GM23338 (cell line): ENCODE measurements at regions not wholly inside any gene's neighbourhood (a gene's known extent, or its start where the extent isn't known, plus 50 kb on each side); places are given as distances from the start of the nearest gene placed in this dataset.

Experiments
- ATAC-seq: fragments of 200-7000 bp; cut with Tn5 transposase; 3 replicates; pipeline ENCODE4 v1.9.1; 2020
- DNase-seq: peaks from one replicate; pipeline ENCODE4 v3.0.0-alpha.2; 2015; ENCODE audit warnings: low spot score
- H2AFZ ChIP-seq: fragments of 200-600 bp; sonication (generic); 2 replicates; pipeline ENCODE4 v1.8.0; 2016; ENCODE audit warnings: antibody characterized with exemption, mild to moderate bottlenecking, moderate library complexity
- H3F3A ChIP-seq: fragments of 200-600 bp; sonication (generic); replicated peaks from 2 replicates; pipeline ENCODE4 v1.8.0; 2017; ENCODE audit warnings: antibody characterized with exemption, mixed run types, low read depth
- H3K27ac ChIP-seq: fragments of 200-600 bp; sonication (generic); 2 replicates; pipeline ENCODE4 v1.6.1; 2016; ENCODE audit warnings: low read depth
- H3K27me3 ChIP-seq: fragments of 200-600 bp; sonication (generic); 2 replicates; pipeline ENCODE4 v1.8.0; 2016; ENCODE audit warnings: mild to moderate bottlenecking, mixed run types, moderate library complexity; ENCODE audit not compliant: insufficient read depth
- H3K36me3 ChIP-seq: fragments of 200-600 bp; sonication (generic); 2 replicates; pipeline ENCODE4 v1.8.0; 2016; ENCODE audit warnings: mild to moderate bottlenecking; ENCODE audit not compliant: insufficient read depth
- H3K4me1 ChIP-seq: fragments of 200-600 bp; sonication (generic); 2 replicates; pipeline ENCODE4 v1.8.0; 2016; ENCODE audit warnings: mild to moderate bottlenecking, moderate library complexity; ENCODE audit not compliant: insufficient read depth
- H3K4me2 ChIP-seq: fragments of 200-600 bp; sonication (generic); 2 replicates; pipeline ENCODE4 v1.7.1; 2017; ENCODE audit warnings: mixed run types
- H3K4me3 ChIP-seq: fragments of 200-600 bp; sonication (generic); 2 replicates; pipeline ENCODE4 v1.6.1; 2016; ENCODE audit warnings: mixed run types
- H3K79me2 ChIP-seq: fragments of 200-600 bp; sonication (generic); replicated peaks from 2 replicates; pipeline ENCODE4 v1.8.0; 2017; ENCODE audit warnings: mild to moderate bottlenecking; ENCODE audit not compliant: insufficient read depth
- H3K9me2 ChIP-seq: fragments of 200-600 bp; sonication (generic); 2 replicates; pipeline ENCODE4 v1.8.0; 2017; ENCODE audit not compliant: insufficient read depth
- H4K20me1 ChIP-seq: fragments of 200-600 bp; sonication (generic); replicated peaks from 2 replicates; pipeline ENCODE4 v1.8.0; 2017; ENCODE audit warnings: mild to moderate bottlenecking; ENCODE audit not compliant: insufficient read depth
- H3K27ac Mint-ChIP-seq: 2 replicates; pipeline ENCODE4 v1.8.0; 2020; ENCODE audit warnings: inconsistent platforms, mild to moderate bottlenecking, moderate library complexity, mixed read lengths
- H3K27me3 Mint-ChIP-seq: 3 replicates; pipeline ENCODE4 v1.8.0; 2022; ENCODE audit warnings: low read depth, mild to moderate bottlenecking, moderate library complexity, mixed read lengths, inconsistent platforms; ENCODE audit not compliant: insufficient read depth, poor library complexity
- H3K36me3 Mint-ChIP-seq: 3 replicates; pipeline ENCODE4 v1.8.0; 2021; ENCODE audit warnings: low read depth, mild to moderate bottlenecking, inconsistent platforms, moderate library complexity, mixed read lengths
- H3K4me1 Mint-ChIP-seq: 3 replicates; pipeline ENCODE4 v1.8.0; 2020; ENCODE audit warnings: mild to moderate bottlenecking, inconsistent platforms, mixed read lengths
- H3K4me3 Mint-ChIP-seq: 3 replicates; pipeline ENCODE4 v1.8.0; 2021; ENCODE audit warnings: moderate library complexity, mild to moderate bottlenecking, inconsistent platforms, mixed read lengths
- H3K9me3 Mint-ChIP-seq: 3 replicates; pipeline ENCODE4 v1.8.0; 2020; ENCODE audit warnings: moderate library complexity, mild to moderate bottlenecking, inconsistent platforms, mixed read lengths
- CREB1 ChIP-seq: fragments of 250-450 bp; sonication (Bioruptor Pico); IDR thresholded peaks from 2 replicates; pipeline ENCODE4 v1.5.0; 2020; ENCODE audit warnings: low read depth, mild to moderate bottlenecking, moderate library complexity
- EZH2phosphoT487 ChIP-seq: fragments of 200-600 bp; sonication (generic); IDR thresholded peaks from one replicate; pipeline ENCODE4 v1.8.1; 2018; ENCODE audit warnings: antibody characterized with exemption; ENCODE audit not compliant: unreplicated experiment
- JUNB ChIP-seq: IDR thresholded peaks from one replicate; pipeline ENCODE4 v1.6.1; 2016; ENCODE audit warnings: antibody characterized with exemption; ENCODE audit not compliant: unreplicated experiment
- NANOG ChIP-seq: IDR thresholded peaks from 2 replicates; pipeline ENCODE4 v1.6.1; 2016; ENCODE audit warnings: antibody characterized with exemption, borderline replicate concordance
- POLR2AphosphoS5 ChIP-seq: IDR thresholded peaks from 2 replicates; pipeline ENCODE4 v1.6.1; 2016; ENCODE audit warnings: antibody characterized with exemption, low read depth
- STAT1 ChIP-seq: IDR thresholded peaks from one replicate; pipeline ENCODE4 v1.6.1; 2016; ENCODE audit warnings: antibody characterized with exemption; ENCODE audit not compliant: unreplicated experiment
- ZNF114 ChIP-seq: fragments of 250-450 bp; sonication (Bioruptor Pico); IDR thresholded peaks from 2 replicates; pipeline ENCODE4 v1.5.0; 2020; ENCODE audit warnings: mild to moderate bottlenecking, moderate library complexity
- ZNF331 ChIP-seq: fragments of 250-450 bp; sonication (Bioruptor Pico); IDR thresholded peaks from 2 replicates; pipeline ENCODE4 v1.5.0; 2020; ENCODE audit warnings: low read depth, mild to moderate bottlenecking, moderate library complexity
- TF ChIP-seq, protein P1 (sequence below): fragments of 250-450 bp; sonication (Bioruptor Pico); IDR thresholded peaks from 2 replicates; pipeline ENCODE4 v1.5.0; 2020; ENCODE audit warnings: mild to moderate bottlenecking, moderate library complexity
- TF ChIP-seq, protein P2 (sequence below): IDR thresholded peaks from one replicate; pipeline ENCODE4 v1.6.1; 2018; ENCODE audit warnings: antibody characterized with exemption; ENCODE audit not compliant: unreplicated experiment

DNA sequence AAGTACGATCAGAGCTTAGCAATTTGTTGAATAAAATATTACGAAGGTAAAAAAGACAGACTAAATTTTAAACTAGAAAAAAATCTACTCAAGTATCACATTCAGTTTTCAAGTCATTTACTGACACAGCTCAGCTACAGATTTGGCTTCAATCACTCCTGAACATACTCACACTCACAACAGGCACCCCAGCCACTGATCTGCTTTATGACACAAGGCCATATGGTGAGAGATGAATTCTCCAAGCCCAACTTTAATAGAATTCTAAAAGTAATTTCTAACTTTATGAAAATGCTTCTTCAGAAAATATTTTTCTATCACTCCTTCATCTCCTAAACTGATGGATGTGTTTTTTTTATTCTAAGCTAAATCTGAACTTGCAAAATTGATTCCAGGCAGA is 337.1 kb downstream of the HHIPL2 start (continued):
- TF ChIP-seq, protein P1, sequence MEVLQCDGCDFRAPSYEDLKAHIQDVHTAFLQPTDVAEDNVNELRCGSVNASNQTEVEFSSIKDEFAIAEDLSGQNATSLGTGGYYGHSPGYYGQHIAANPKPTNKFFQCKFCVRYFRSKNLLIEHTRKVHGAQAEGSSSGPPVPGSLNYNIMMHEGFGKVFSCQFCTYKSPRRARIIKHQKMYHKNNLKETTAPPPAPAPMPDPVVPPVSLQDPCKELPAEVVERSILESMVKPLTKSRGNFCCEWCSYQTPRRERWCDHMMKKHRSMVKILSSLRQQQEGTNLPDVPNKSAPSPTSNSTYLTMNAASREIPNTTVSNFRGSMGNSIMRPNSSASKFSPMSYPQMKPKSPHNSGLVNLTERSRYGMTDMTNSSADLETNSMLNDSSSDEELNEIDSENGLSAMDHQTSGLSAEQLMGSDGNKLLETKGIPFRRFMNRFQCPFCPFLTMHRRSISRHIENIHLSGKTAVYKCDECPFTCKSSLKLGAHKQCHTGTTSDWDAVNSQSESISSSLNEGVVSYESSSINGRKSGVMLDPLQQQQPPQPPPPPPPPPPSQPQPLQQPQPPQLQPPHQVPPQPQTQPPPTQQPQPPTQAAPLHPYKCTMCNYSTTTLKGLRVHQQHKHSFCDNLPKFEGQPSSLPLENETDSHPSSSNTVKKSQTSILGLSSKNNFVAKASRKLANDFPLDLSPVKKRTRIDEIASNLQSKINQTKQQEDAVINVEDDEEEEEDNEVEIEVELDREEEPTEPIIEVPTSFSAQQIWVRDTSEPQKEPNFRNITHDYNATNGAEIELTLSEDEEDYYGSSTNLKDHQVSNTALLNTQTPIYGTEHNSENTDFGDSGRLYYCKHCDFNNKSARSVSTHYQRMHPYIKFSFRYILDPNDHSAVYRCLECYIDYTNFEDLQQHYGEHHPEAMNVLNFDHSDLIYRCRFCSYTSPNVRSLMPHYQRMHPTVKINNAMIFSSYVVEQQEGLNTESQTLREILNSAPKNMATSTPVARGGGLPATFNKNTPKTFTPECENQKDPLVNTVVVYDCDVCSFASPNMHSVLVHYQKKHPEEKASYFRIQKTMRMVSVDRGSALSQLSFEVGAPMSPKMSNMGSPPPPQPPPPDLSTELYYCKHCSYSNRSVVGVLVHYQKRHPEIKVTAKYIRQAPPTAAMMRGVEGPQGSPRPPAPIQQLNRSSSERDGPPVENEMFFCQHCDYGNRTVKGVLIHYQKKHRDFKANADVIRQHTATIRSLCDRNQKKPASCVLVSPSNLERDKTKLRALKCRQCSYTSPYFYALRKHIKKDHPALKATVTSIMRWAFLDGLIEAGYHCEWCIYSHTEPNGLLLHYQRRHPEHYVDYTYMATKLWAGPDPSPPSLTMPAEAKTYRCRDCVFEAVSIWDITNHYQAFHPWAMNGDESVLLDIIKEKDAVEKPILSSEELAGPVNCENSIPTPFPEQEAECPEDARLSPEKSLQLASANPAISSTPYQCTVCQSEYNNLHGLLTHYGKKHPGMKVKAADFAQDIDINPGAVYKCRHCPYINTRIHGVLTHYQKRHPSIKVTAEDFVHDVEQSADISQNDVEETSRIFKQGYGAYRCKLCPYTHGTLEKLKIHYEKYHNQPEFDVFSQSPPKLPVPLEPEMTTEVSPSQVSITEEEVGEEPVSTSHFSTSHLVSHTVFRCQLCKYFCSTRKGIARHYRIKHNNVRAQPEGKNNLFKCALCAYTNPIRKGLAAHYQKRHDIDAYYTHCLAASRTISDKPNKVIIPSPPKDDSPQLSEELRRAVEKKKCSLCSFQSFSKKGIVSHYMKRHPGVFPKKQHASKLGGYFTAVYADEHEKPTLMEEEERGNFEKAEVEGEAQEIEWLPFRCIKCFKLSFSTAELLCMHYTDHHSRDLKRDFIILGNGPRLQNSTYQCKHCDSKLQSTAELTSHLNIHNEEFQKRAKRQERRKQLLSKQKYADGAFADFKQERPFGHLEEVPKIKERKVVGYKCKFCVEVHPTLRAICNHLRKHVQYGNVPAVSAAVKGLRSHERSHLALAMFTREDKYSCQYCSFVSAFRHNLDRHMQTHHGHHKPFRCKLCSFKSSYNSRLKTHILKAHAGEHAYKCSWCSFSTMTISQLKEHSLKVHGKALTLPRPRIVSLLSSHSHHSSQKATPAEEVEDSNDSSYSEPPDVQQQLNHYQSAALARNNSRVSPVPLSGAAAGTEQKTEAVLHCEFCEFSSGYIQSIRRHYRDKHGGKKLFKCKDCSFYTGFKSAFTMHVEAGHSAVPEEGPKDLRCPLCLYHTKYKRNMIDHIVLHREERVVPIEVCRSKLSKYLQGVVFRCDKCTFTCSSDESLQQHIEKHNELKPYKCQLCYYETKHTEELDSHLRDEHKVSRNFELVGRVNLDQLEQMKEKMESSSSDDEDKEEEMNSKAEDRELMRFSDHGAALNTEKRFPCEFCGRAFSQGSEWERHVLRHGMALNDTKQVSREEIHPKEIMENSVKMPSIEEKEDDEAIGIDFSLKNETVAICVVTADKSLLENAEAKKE (CRISPR knock-in tag), result no peak
- TF ChIP-seq ZNF331 (CRISPR knock-in tag) (no peak), EZH2phosphoT487 (no peak), POLR2AphosphoS5 (no peak), STAT1 (no peak), ZNF114 (no peak)
- TF ChIP-seq, protein P2, sequence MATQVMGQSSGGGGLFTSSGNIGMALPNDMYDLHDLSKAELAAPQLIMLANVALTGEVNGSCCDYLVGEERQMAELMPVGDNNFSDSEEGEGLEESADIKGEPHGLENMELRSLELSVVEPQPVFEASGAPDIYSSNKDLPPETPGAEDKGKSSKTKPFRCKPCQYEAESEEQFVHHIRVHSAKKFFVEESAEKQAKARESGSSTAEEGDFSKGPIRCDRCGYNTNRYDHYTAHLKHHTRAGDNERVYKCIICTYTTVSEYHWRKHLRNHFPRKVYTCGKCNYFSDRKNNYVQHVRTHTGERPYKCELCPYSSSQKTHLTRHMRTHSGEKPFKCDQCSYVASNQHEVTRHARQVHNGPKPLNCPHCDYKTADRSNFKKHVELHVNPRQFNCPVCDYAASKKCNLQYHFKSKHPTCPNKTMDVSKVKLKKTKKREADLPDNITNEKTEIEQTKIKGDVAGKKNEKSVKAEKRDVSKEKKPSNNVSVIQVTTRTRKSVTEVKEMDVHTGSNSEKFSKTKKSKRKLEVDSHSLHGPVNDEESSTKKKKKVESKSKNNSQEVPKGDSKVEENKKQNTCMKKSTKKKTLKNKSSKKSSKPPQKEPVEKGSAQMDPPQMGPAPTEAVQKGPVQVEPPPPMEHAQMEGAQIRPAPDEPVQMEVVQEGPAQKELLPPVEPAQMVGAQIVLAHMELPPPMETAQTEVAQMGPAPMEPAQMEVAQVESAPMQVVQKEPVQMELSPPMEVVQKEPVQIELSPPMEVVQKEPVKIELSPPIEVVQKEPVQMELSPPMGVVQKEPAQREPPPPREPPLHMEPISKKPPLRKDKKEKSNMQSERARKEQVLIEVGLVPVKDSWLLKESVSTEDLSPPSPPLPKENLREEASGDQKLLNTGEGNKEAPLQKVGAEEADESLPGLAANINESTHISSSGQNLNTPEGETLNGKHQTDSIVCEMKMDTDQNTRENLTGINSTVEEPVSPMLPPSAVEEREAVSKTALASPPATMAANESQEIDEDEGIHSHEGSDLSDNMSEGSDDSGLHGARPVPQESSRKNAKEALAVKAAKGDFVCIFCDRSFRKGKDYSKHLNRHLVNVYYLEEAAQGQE, result no peak

DNA sequence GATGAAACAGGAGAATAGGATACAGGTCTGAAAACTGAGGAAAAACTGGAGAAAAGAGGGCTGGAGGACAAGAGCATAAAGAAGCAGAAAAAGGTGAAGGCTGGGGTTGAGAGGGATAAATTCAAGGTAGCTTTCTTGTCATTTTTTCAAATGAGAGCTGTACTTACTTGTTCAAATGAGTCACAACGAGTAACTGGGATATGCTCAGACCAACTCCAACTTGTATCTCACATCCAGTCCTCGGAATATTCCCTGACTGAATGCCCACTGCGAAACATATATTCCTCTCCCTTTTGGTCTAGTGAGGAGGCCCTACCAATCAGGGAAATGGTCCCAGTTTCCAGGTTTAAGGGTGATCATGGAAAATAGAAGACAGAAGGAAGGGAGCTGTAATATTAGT is 343.4 kb downstream of the HHIPL2 start:
- DNase-seq (no peak), ATAC-seq (no peak)
- Histone ChIP-seq H3K4me2 (no peak overlapping the region), H3K4me3 (no peak overlapping the region), H3K9me2 (no peaks in the 10 kb centered on the region), H2AFZ (no peak overlapping the region), H3F3A (no peaks in the 10 kb centered on the region), H3K27ac (no peak overlapping the region), H4K20me1 (no peaks in the 10 kb centered on the region), H3K27me3 (no peaks in the 10 kb centered on the region), H3K4me1 (no peaks in the 10 kb centered on the region), H3K36me3 (no peaks in the 10 kb centered on the region), H3K79me2 (no peaks in the 10 kb centered on the region)
- Mint-ChIP-seq H3K4me3 (no peak overlapping the region), H3K4me1 (no peaks in the 10 kb centered on the region), H3K9me3 (no peaks in the 10 kb centered on the region), H3K27me3 (no peaks in the 10 kb centered on the region), H3K27ac (no peak overlapping the region), H3K36me3 (no peaks in the 10 kb centered on the region)
- TF ChIP-seq NANOG (no peak), POLR2AphosphoS5 (no peak), CREB1 (CRISPR knock-in tag) (no peak), JUNB (no peak), EZH2phosphoT487 (no peak)
